ENCODE measurements at regions not wholly inside any gene's neighbourhood (a gene's known extent, or its start where the extent isn't known, plus 50 kb on each side); places are given as distances from the start of the nearest gene placed in this dataset.

GRCh38 chr1:199698222-199698621 is 329.3 kb upstream of the NR5A2 start:
- TF ChIP-seq CTCF (IDR thresholded peaks at IDR 0.05; ENCODE audit: low read depth, low read length) (no peak), EZH2phosphoT487 (IDR thresholded peaks at IDR 0.05; ENCODE audit: low read depth) (no peak)
- H3K4me3 ChIP-seq (ENCODE audit: low read length): no peak overlapping the region
- H3K27ac ChIP-seq (ENCODE audit: low read length): no peak overlapping the region
- H3K27me3 ChIP-seq (ENCODE audit: low read depth, low read length): peaks cover 35% of the 10 kb centered on the region
- H3K4me2 ChIP-seq (ENCODE audit: low read length): no peak overlapping the region
- no peak overlapping the region for H3K9ac ChIP-seq (ENCODE audit: low read length)
- H4K20me1 ChIP-seq (ENCODE audit: insufficient read depth, low read length): no peaks in the 10 kb centered on the region
- H3K9me3 ChIP-seq (ENCODE audit: insufficient read depth, low read length): no peaks in the 10 kb centered on the region
- H3K79me2 ChIP-seq (ENCODE audit: low read length): no peaks in the 10 kb centered on the region
- H3K4me1 ChIP-seq (ENCODE audit: low read length): peaks cover 10% of the 10 kb centered on the region
- H2AFZ ChIP-seq (ENCODE audit: low read depth, low read length): no peak overlapping the region
- no peaks in the 10 kb centered on the region for H3K36me3 ChIP-seq (replicated peaks; ENCODE audit: low read depth, low read length)

GRCh38 chr1:199700551-199700950 is 327.0 kb upstream of the NR5A2 start:
- no peak overlapping the region for H3K27ac ChIP-seq (ENCODE audit: low read length)
- H3K9ac ChIP-seq (ENCODE audit: low read length): no peak overlapping the region
- H3K4me1 ChIP-seq (ENCODE audit: low read length): peaks cover 10% of the 10 kb centered on the region
- H3K79me2 ChIP-seq (ENCODE audit: low read length): no peaks in the 10 kb centered on the region
- no peak overlapping the region for H3K4me2 ChIP-seq (ENCODE audit: low read length)
- no peak overlapping the region for H3K4me3 ChIP-seq (ENCODE audit: low read length)
- H3K9me3 ChIP-seq (ENCODE audit: insufficient read depth, low read length): no peaks in the 10 kb centered on the region
- no peaks in the 10 kb centered on the region for H4K20me1 ChIP-seq (ENCODE audit: insufficient read depth, low read length)
- no peak for TF ChIP-seq CTCF (IDR thresholded peaks at IDR 0.05; ENCODE audit: low read depth, low read length)
- TF ChIP-seq EZH2phosphoT487 (IDR thresholded peaks at IDR 0.05; ENCODE audit: low read depth): no peak
- no peaks in the 10 kb centered on the region for H3K36me3 ChIP-seq (replicated peaks; ENCODE audit: low read depth, low read length)
- H3K27me3 ChIP-seq (ENCODE audit: low read depth, low read length): peaks cover 26% of the 10 kb centered on the region
- no peak overlapping the region for H2AFZ ChIP-seq (ENCODE audit: low read depth, low read length)

- Histone ChIP-seq H3K4me3 (ENCODE audit: low read length) (no peak overlapping the region), H3K36me3 (replicated peaks; ENCODE audit: low read depth, low read length) (no peaks in the 10 kb centered on the region), H3K4me2 (ENCODE audit: low read length) (no peak overlapping the region), H4K20me1 (ENCODE audit: insufficient read depth, low read length) (no peaks in the 10 kb centered on the region), H3K27ac (ENCODE audit: low read length) (no peak overlapping the region), H3K9me3 (ENCODE audit: insufficient read depth, low read length) (no peaks in the 10 kb centered on the region), H3K4me1 (ENCODE audit: low read length) (peaks cover 10% of the 10 kb centered on the region), H2AFZ (ENCODE audit: low read depth, low read length) (no peak overlapping the region), H3K9ac (ENCODE audit: low read length) (no peak overlapping the region), H3K79me2 (ENCODE audit: low read length) (no peaks in the 10 kb centered on the region), H3K27me3 (ENCODE audit: low read depth, low read length) (peaks cover 19% of the 10 kb centered on the region)
- TF ChIP-seq CTCF (IDR thresholded peaks at IDR 0.05; ENCODE audit: low read depth, low read length): no peak
- no peak for TF ChIP-seq EZH2phosphoT487 (IDR thresholded peaks at IDR 0.05; ENCODE audit: low read depth)
Measured at GRCh38 chr1:199701726-199702125, 325.8 kb upstream of the NR5A2 start.

- Histone ChIP-seq H3K4me2 (ENCODE audit: low read length) (no peak overlapping the region), H3K9ac (ENCODE audit: low read length) (no peak overlapping the region), H3K36me3 (replicated peaks; ENCODE audit: low read depth, low read length) (no peaks in the 10 kb centered on the region), H3K9me3 (ENCODE audit: insufficient read depth, low read length) (no peaks in the 10 kb centered on the region), H3K27me3 (ENCODE audit: low read depth, low read length) (peaks cover 28% of the 10 kb centered on the region), H2AFZ (ENCODE audit: low read depth, low read length) (no peak overlapping the region), H3K27ac (ENCODE audit: low read length) (no peak overlapping the region), H3K4me1 (ENCODE audit: low read length) (no peaks in the 10 kb centered on the region), H3K4me3 (ENCODE audit: low read length) (no peak overlapping the region), H3K79me2 (ENCODE audit: low read length) (no peaks in the 10 kb centered on the region), H4K20me1 (ENCODE audit: insufficient read depth, low read length) (no peaks in the 10 kb centered on the region)
- TF ChIP-seq CTCF (IDR thresholded peaks at IDR 0.05; ENCODE audit: low read depth, low read length) (no peak), EZH2phosphoT487 (IDR thresholded peaks at IDR 0.05; ENCODE audit: low read depth) (no peak)
Measured at GRCh38 chr1:199704231-199704630, 323.3 kb upstream of the NR5A2 start.

All from OCI-LY3 (cell line).